ENCODE measurements at regions not wholly inside any gene's neighbourhood (a gene's known extent, or its start where the extent isn't known, plus 50 kb on each side); places are given as distances from the start of the nearest gene placed in this dataset.

GRCh38 chr22:27632451-27633295 lies 168.9 kb downstream of the MN1 start:
- H3K9ac ChIP-seq (ENCODE audit: low read length), result no peak overlapping the region
- no peak overlapping the region for H2AFZ ChIP-seq (ENCODE audit: low read length)
- H3K4me1 ChIP-seq (ENCODE audit: insufficient read depth, low read length, severe bottlenecking), result no peaks in the 10 kb centered on the region
- H3K36me3 ChIP-seq (ENCODE audit: insufficient read depth, low read length), result no peaks in the 10 kb centered on the region
- no peaks in the 10 kb centered on the region for H3K79me2 ChIP-seq (ENCODE audit: insufficient read depth, low read length)
- no peaks in the 10 kb centered on the region for H4K20me1 ChIP-seq (ENCODE audit: insufficient read depth, low read length)
- H3K4me3 ChIP-seq (ENCODE audit: low read depth, low read length, poor library complexity, severe bottlenecking), result no peak overlapping the region
- no peaks in the 10 kb centered on the region for H3F3A ChIP-seq (ENCODE audit: insufficient read depth, low read length)
- H3K4me2 ChIP-seq (ENCODE audit: low read length), result no peak overlapping the region
- H3K27ac ChIP-seq (ENCODE audit: low read depth, low read length, poor library complexity, severe bottlenecking), result no peak overlapping the region
- no peaks in the 10 kb centered on the region for H3K9me2 ChIP-seq (ENCODE audit: low read depth, low read length)
- H3K27me3 ChIP-seq (ENCODE audit: insufficient read depth, low read length), result no peaks in the 10 kb centered on the region
- TF ChIP-seq CTCF (IDR thresholded peaks at IDR 0.05; ENCODE audit: low read length), result no peak
- TF ChIP-seq EZH2 (IDR thresholded peaks at IDR 0.05; ENCODE audit: borderline replicate concordance, low read length), result no peak
- H3K9me3 ChIP-seq (ENCODE audit: low read length), result no peaks in the 10 kb centered on the region

- no peak overlapping the region for H3K4me3 ChIP-seq (ENCODE audit: low read depth, low read length, poor library complexity, severe bottlenecking)
- H3K79me2 ChIP-seq (ENCODE audit: insufficient read depth, low read length), result no peaks in the 10 kb centered on the region
- H3K4me2 ChIP-seq (ENCODE audit: low read length), result no peak overlapping the region
- no peaks in the 10 kb centered on the region for H3K27me3 ChIP-seq (ENCODE audit: insufficient read depth, low read length)
- no peaks in the 10 kb centered on the region for H4K20me1 ChIP-seq (ENCODE audit: insufficient read depth, low read length)
- no peaks in the 10 kb centered on the region for H3K9me2 ChIP-seq (ENCODE audit: low read depth, low read length)
- H3K36me3 ChIP-seq (ENCODE audit: insufficient read depth, low read length), result no peaks in the 10 kb centered on the region
- no peak overlapping the region for H3K9ac ChIP-seq (ENCODE audit: low read length)
- TF ChIP-seq CTCF (IDR thresholded peaks at IDR 0.05; ENCODE audit: low read length), result no peak
- no peak overlapping the region for H2AFZ ChIP-seq (ENCODE audit: low read length)
- no peaks in the 10 kb centered on the region for H3F3A ChIP-seq (ENCODE audit: insufficient read depth, low read length)
- H3K4me1 ChIP-seq (ENCODE audit: insufficient read depth, low read length, severe bottlenecking), result no peaks in the 10 kb centered on the region
- no peaks in the 10 kb centered on the region for H3K9me3 ChIP-seq (ENCODE audit: low read length)
- no peak overlapping the region for H3K27ac ChIP-seq (ENCODE audit: low read depth, low read length, poor library complexity, severe bottlenecking)
Observed at GRCh38 chr22:27633296-27633871, 168.2 kb downstream of the MN1 start.

GRCh38 chr22:27634043-27634740 lies 167.4 kb downstream of the MN1 start:
- TF ChIP-seq EZH2 (IDR thresholded peaks at IDR 0.05; ENCODE audit: borderline replicate concordance, low read length), result no peak
- no peak for TF ChIP-seq CTCF (IDR thresholded peaks at IDR 0.05; ENCODE audit: low read length)
- no peaks in the 10 kb centered on the region for H3K27me3 ChIP-seq (ENCODE audit: insufficient read depth, low read length)
- H3K9me3 ChIP-seq (ENCODE audit: low read length), result no peaks in the 10 kb centered on the region
- no peaks in the 10 kb centered on the region for H3F3A ChIP-seq (ENCODE audit: insufficient read depth, low read length)
- no peak overlapping the region for H3K4me2 ChIP-seq (ENCODE audit: low read length)
- H3K9ac ChIP-seq (ENCODE audit: low read length), result no peak overlapping the region
- H3K9me2 ChIP-seq (ENCODE audit: low read depth, low read length), result no peaks in the 10 kb centered on the region
- no peak overlapping the region for H2AFZ ChIP-seq (ENCODE audit: low read length)
- no peaks in the 10 kb centered on the region for H3K79me2 ChIP-seq (ENCODE audit: insufficient read depth, low read length)
- no peaks in the 10 kb centered on the region for H3K36me3 ChIP-seq (ENCODE audit: insufficient read depth, low read length)
- H4K20me1 ChIP-seq (ENCODE audit: insufficient read depth, low read length), result no peaks in the 10 kb centered on the region
- H3K4me1 ChIP-seq (ENCODE audit: insufficient read depth, low read length, severe bottlenecking), result no peaks in the 10 kb centered on the region
- no peak overlapping the region for H3K27ac ChIP-seq (ENCODE audit: low read depth, low read length, poor library complexity, severe bottlenecking)
- no peak overlapping the region for H3K4me3 ChIP-seq (ENCODE audit: low read depth, low read length, poor library complexity, severe bottlenecking)

Measured in OCI-LY1 (cell line).